GM23338 (cell line): ENCODE measurements at regions not wholly inside any gene's neighbourhood (a gene's known extent, or its start where the extent isn't known, plus 50 kb on each side); places are given as distances from the start of the nearest gene placed in this dataset.

ENCODE experiments used
- ATAC-seq: fragments of 200-7000 bp; cut with Tn5 transposase; 3 replicates; pipeline ENCODE4 v1.9.1; 2020
- DNase-seq: peaks from one replicate; pipeline ENCODE4 v3.0.0-alpha.2; 2015; ENCODE audit warnings: low spot score
- H2AFZ ChIP-seq: fragments of 200-600 bp; sonication (generic); 2 replicates; pipeline ENCODE4 v1.8.0; 2016; ENCODE audit warnings: antibody characterized with exemption, mild to moderate bottlenecking, moderate library complexity
- H3F3A ChIP-seq: fragments of 200-600 bp; sonication (generic); replicated peaks from 2 replicates; pipeline ENCODE4 v1.8.0; 2017; ENCODE audit warnings: antibody characterized with exemption, mixed run types, low read depth
- H3K27ac ChIP-seq: fragments of 200-600 bp; sonication (generic); 2 replicates; pipeline ENCODE4 v1.6.1; 2016; ENCODE audit warnings: low read depth
- H3K27me3 ChIP-seq: fragments of 200-600 bp; sonication (generic); 2 replicates; pipeline ENCODE4 v1.8.0; 2016; ENCODE audit warnings: mild to moderate bottlenecking, mixed run types, moderate library complexity; ENCODE audit not compliant: insufficient read depth
- H3K36me3 ChIP-seq: fragments of 200-600 bp; sonication (generic); 2 replicates; pipeline ENCODE4 v1.8.0; 2016; ENCODE audit warnings: mild to moderate bottlenecking; ENCODE audit not compliant: insufficient read depth
- H3K4me1 ChIP-seq: fragments of 200-600 bp; sonication (generic); 2 replicates; pipeline ENCODE4 v1.8.0; 2016; ENCODE audit warnings: mild to moderate bottlenecking, moderate library complexity; ENCODE audit not compliant: insufficient read depth
- H3K4me2 ChIP-seq: fragments of 200-600 bp; sonication (generic); 2 replicates; pipeline ENCODE4 v1.7.1; 2017; ENCODE audit warnings: mixed run types
- H3K4me3 ChIP-seq: fragments of 200-600 bp; sonication (generic); 2 replicates; pipeline ENCODE4 v1.6.1; 2016; ENCODE audit warnings: mixed run types
- H3K79me2 ChIP-seq: fragments of 200-600 bp; sonication (generic); replicated peaks from 2 replicates; pipeline ENCODE4 v1.8.0; 2017; ENCODE audit warnings: mild to moderate bottlenecking; ENCODE audit not compliant: insufficient read depth
- H3K9me2 ChIP-seq: fragments of 200-600 bp; sonication (generic); 2 replicates; pipeline ENCODE4 v1.8.0; 2017; ENCODE audit not compliant: insufficient read depth
- H4K20me1 ChIP-seq: fragments of 200-600 bp; sonication (generic); replicated peaks from 2 replicates; pipeline ENCODE4 v1.8.0; 2017; ENCODE audit warnings: mild to moderate bottlenecking; ENCODE audit not compliant: insufficient read depth
- H3K27ac Mint-ChIP-seq: 2 replicates; pipeline ENCODE4 v1.8.0; 2020; ENCODE audit warnings: inconsistent platforms, mild to moderate bottlenecking, moderate library complexity, mixed read lengths
- H3K27me3 Mint-ChIP-seq: 3 replicates; pipeline ENCODE4 v1.8.0; 2022; ENCODE audit warnings: low read depth, mild to moderate bottlenecking, moderate library complexity, mixed read lengths, inconsistent platforms; ENCODE audit not compliant: insufficient read depth, poor library complexity
- H3K36me3 Mint-ChIP-seq: 3 replicates; pipeline ENCODE4 v1.8.0; 2021; ENCODE audit warnings: low read depth, mild to moderate bottlenecking, inconsistent platforms, moderate library complexity, mixed read lengths
- H3K4me1 Mint-ChIP-seq: 3 replicates; pipeline ENCODE4 v1.8.0; 2020; ENCODE audit warnings: mild to moderate bottlenecking, inconsistent platforms, mixed read lengths
- H3K4me3 Mint-ChIP-seq: 3 replicates; pipeline ENCODE4 v1.8.0; 2021; ENCODE audit warnings: moderate library complexity, mild to moderate bottlenecking, inconsistent platforms, mixed read lengths
- H3K9me3 Mint-ChIP-seq: 3 replicates; pipeline ENCODE4 v1.8.0; 2020; ENCODE audit warnings: moderate library complexity, mild to moderate bottlenecking, inconsistent platforms, mixed read lengths
- CREB1 ChIP-seq: fragments of 250-450 bp; sonication (Bioruptor Pico); IDR thresholded peaks from 2 replicates; pipeline ENCODE4 v1.5.0; 2020; ENCODE audit warnings: low read depth, mild to moderate bottlenecking, moderate library complexity
- EZH2phosphoT487 ChIP-seq: fragments of 200-600 bp; sonication (generic); IDR thresholded peaks from one replicate; pipeline ENCODE4 v1.8.1; 2018; ENCODE audit warnings: antibody characterized with exemption; ENCODE audit not compliant: unreplicated experiment
- JUNB ChIP-seq: IDR thresholded peaks from one replicate; pipeline ENCODE4 v1.6.1; 2016; ENCODE audit warnings: antibody characterized with exemption; ENCODE audit not compliant: unreplicated experiment
- NANOG ChIP-seq: IDR thresholded peaks from 2 replicates; pipeline ENCODE4 v1.6.1; 2016; ENCODE audit warnings: antibody characterized with exemption, borderline replicate concordance
- POLR2AphosphoS5 ChIP-seq: IDR thresholded peaks from 2 replicates; pipeline ENCODE4 v1.6.1; 2016; ENCODE audit warnings: antibody characterized with exemption, low read depth
- STAT1 ChIP-seq: IDR thresholded peaks from one replicate; pipeline ENCODE4 v1.6.1; 2016; ENCODE audit warnings: antibody characterized with exemption; ENCODE audit not compliant: unreplicated experiment
- ZNF114 ChIP-seq: fragments of 250-450 bp; sonication (Bioruptor Pico); IDR thresholded peaks from 2 replicates; pipeline ENCODE4 v1.5.0; 2020; ENCODE audit warnings: mild to moderate bottlenecking, moderate library complexity
- TF ChIP-seq, protein P1 (sequence below): fragments of 250-450 bp; sonication (Bioruptor Pico); IDR thresholded peaks from 2 replicates; pipeline ENCODE4 v1.5.0; 2020; ENCODE audit warnings: mild to moderate bottlenecking, moderate library complexity
- TF ChIP-seq, protein P2 (sequence below): IDR thresholded peaks from 2 replicates; pipeline ENCODE4 v1.6.1; 2016; ENCODE audit warnings: antibody characterized with exemption
- TF ChIP-seq, protein P3 (sequence below): IDR thresholded peaks from one replicate; pipeline ENCODE4 v1.6.1; 2018; ENCODE audit warnings: antibody characterized with exemption; ENCODE audit not compliant: unreplicated experiment

DNA sequence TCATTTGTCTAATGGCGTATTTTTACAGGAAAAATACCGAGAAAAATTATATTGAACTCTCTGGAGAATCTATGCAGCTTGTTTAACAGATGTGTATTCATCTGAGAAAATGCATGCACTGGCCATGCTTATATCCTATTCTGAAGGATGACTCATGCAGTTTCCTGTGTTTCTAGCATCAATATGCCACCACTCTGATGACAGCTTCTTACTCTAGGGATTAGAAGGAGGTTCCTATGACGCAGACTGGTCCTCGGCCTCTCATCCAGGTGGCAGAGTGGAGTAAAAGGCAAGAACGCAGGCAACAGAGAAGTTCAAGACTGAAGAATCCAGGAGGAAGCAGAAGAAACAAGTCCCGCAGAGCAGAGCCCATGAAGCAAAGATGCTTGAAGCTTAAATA is 910.0 kb upstream of the ROBO1 start:
- H3K27me3 ChIP-seq, result no peaks in the 10 kb centered on the region
- Mint-ChIP-seq H3K27ac (no peak overlapping the region), H3K4me1 (no peaks in the 10 kb centered on the region; the same call in 2 of the 3 replicates), H3K9me3 (no peaks in the 10 kb centered on the region), H3K36me3 (no peaks in the 10 kb centered on the region), H3K27me3 (no peaks in the 10 kb centered on the region), H3K4me3 (no peak overlapping the region)
- H4K20me1 ChIP-seq, result no peaks in the 10 kb centered on the region
- ATAC-seq (no peak), DNase-seq (no peak)
- no peak overlapping the region for H2AFZ ChIP-seq
- H3K27ac ChIP-seq, result no peak overlapping the region
- no peak overlapping the region for H3K4me2 ChIP-seq
- no peak for TF ChIP-seq ZNF114 (CRISPR knock-in tag)
- TF ChIP-seq POLR2AphosphoS5, result no peak
- no peak for TF ChIP-seq CREB1 (CRISPR knock-in tag)
- TF ChIP-seq, protein P1, sequence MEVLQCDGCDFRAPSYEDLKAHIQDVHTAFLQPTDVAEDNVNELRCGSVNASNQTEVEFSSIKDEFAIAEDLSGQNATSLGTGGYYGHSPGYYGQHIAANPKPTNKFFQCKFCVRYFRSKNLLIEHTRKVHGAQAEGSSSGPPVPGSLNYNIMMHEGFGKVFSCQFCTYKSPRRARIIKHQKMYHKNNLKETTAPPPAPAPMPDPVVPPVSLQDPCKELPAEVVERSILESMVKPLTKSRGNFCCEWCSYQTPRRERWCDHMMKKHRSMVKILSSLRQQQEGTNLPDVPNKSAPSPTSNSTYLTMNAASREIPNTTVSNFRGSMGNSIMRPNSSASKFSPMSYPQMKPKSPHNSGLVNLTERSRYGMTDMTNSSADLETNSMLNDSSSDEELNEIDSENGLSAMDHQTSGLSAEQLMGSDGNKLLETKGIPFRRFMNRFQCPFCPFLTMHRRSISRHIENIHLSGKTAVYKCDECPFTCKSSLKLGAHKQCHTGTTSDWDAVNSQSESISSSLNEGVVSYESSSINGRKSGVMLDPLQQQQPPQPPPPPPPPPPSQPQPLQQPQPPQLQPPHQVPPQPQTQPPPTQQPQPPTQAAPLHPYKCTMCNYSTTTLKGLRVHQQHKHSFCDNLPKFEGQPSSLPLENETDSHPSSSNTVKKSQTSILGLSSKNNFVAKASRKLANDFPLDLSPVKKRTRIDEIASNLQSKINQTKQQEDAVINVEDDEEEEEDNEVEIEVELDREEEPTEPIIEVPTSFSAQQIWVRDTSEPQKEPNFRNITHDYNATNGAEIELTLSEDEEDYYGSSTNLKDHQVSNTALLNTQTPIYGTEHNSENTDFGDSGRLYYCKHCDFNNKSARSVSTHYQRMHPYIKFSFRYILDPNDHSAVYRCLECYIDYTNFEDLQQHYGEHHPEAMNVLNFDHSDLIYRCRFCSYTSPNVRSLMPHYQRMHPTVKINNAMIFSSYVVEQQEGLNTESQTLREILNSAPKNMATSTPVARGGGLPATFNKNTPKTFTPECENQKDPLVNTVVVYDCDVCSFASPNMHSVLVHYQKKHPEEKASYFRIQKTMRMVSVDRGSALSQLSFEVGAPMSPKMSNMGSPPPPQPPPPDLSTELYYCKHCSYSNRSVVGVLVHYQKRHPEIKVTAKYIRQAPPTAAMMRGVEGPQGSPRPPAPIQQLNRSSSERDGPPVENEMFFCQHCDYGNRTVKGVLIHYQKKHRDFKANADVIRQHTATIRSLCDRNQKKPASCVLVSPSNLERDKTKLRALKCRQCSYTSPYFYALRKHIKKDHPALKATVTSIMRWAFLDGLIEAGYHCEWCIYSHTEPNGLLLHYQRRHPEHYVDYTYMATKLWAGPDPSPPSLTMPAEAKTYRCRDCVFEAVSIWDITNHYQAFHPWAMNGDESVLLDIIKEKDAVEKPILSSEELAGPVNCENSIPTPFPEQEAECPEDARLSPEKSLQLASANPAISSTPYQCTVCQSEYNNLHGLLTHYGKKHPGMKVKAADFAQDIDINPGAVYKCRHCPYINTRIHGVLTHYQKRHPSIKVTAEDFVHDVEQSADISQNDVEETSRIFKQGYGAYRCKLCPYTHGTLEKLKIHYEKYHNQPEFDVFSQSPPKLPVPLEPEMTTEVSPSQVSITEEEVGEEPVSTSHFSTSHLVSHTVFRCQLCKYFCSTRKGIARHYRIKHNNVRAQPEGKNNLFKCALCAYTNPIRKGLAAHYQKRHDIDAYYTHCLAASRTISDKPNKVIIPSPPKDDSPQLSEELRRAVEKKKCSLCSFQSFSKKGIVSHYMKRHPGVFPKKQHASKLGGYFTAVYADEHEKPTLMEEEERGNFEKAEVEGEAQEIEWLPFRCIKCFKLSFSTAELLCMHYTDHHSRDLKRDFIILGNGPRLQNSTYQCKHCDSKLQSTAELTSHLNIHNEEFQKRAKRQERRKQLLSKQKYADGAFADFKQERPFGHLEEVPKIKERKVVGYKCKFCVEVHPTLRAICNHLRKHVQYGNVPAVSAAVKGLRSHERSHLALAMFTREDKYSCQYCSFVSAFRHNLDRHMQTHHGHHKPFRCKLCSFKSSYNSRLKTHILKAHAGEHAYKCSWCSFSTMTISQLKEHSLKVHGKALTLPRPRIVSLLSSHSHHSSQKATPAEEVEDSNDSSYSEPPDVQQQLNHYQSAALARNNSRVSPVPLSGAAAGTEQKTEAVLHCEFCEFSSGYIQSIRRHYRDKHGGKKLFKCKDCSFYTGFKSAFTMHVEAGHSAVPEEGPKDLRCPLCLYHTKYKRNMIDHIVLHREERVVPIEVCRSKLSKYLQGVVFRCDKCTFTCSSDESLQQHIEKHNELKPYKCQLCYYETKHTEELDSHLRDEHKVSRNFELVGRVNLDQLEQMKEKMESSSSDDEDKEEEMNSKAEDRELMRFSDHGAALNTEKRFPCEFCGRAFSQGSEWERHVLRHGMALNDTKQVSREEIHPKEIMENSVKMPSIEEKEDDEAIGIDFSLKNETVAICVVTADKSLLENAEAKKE, result no peak
- TF ChIP-seq EZH2phosphoT487, result no peak
- TF ChIP-seq, protein P2, sequence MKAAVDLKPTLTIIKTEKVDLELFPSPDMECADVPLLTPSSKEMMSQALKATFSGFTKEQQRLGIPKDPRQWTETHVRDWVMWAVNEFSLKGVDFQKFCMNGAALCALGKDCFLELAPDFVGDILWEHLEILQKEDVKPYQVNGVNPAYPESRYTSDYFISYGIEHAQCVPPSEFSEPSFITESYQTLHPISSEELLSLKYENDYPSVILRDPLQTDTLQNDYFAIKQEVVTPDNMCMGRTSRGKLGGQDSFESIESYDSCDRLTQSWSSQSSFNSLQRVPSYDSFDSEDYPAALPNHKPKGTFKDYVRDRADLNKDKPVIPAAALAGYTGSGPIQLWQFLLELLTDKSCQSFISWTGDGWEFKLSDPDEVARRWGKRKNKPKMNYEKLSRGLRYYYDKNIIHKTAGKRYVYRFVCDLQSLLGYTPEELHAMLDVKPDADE, result no peak
- no peak for TF ChIP-seq JUNB
- no peak for TF ChIP-seq NANOG
- no peak for TF ChIP-seq STAT1
- TF ChIP-seq, protein P3, sequence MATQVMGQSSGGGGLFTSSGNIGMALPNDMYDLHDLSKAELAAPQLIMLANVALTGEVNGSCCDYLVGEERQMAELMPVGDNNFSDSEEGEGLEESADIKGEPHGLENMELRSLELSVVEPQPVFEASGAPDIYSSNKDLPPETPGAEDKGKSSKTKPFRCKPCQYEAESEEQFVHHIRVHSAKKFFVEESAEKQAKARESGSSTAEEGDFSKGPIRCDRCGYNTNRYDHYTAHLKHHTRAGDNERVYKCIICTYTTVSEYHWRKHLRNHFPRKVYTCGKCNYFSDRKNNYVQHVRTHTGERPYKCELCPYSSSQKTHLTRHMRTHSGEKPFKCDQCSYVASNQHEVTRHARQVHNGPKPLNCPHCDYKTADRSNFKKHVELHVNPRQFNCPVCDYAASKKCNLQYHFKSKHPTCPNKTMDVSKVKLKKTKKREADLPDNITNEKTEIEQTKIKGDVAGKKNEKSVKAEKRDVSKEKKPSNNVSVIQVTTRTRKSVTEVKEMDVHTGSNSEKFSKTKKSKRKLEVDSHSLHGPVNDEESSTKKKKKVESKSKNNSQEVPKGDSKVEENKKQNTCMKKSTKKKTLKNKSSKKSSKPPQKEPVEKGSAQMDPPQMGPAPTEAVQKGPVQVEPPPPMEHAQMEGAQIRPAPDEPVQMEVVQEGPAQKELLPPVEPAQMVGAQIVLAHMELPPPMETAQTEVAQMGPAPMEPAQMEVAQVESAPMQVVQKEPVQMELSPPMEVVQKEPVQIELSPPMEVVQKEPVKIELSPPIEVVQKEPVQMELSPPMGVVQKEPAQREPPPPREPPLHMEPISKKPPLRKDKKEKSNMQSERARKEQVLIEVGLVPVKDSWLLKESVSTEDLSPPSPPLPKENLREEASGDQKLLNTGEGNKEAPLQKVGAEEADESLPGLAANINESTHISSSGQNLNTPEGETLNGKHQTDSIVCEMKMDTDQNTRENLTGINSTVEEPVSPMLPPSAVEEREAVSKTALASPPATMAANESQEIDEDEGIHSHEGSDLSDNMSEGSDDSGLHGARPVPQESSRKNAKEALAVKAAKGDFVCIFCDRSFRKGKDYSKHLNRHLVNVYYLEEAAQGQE, result no peak
- H3K4me3 ChIP-seq, result no peak overlapping the region
- no peaks in the 10 kb centered on the region for H3K9me2 ChIP-seq
- H3K4me1 ChIP-seq, result no peaks in the 10 kb centered on the region
- no peaks in the 10 kb centered on the region for H3K36me3 ChIP-seq
- H3F3A ChIP-seq, result no peaks in the 10 kb centered on the region
- no peaks in the 10 kb centered on the region for H3K79me2 ChIP-seq
